Heart left ventricle (tissue), 16 donors: ENCODE measurements at regions not wholly inside any gene's neighbourhood (a gene's known extent, or its start where the extent isn't known, plus 50 kb on each side); places are given as distances from the start of the nearest gene placed in this dataset.

Experiments used
- ATAC-seq, 4 donors: fragments of 200-7000 bp; cut with Tn5 transposase; one replicate each; pipeline ENCODE4 v1.9.1; 2020 to 2022; ENCODE audit warnings: moderate library complexity in 4 of 4, mild to moderate bottlenecking in 3 of 4, moderate number of reproducible peaks in 1 of 4
- DNase-seq, 5 donors: peaks; one replicate each; pipeline ENCODE4 v3.0.0-alpha.2; 2020
- H3K27ac ChIP-seq, 12 donors: fragments of 200-600 bp; sonication (generic) in 4 of 12; one replicate each; pipeline versions ENCODE4 v1.5.0 to v1.8.0; 2016 to 2022; ENCODE audit warnings: mild to moderate bottlenecking in 2 of 12
- H3K27me3 ChIP-seq, 9 donors: fragments of 200-600 bp; sonication (generic) in 2 of 9; one replicate each; pipeline versions ENCODE4 v1.5.1 to v1.8.0; 2016 to 2022; ENCODE audit warnings: mild to moderate bottlenecking in 3 of 9
- H3K36me3 ChIP-seq, 9 donors: fragments of 200-600 bp; sonication (generic) in 2 of 9; one replicate each; pipeline versions ENCODE4 v1.5.0 to v1.8.0; 2018 to 2022; ENCODE audit warnings: mild to moderate bottlenecking in 2 of 9
- H3K4me1 ChIP-seq, 12 donors: fragments of 200-600 bp; sonication (generic) in 4 of 12; one replicate each; pipeline versions ENCODE4 v1.5.0 to v1.8.0; 2016 to 2022; ENCODE audit warnings: mild to moderate bottlenecking in 3 of 12
- H3K4me3 ChIP-seq, 12 donors: fragments of 200-600 bp; sonication (generic) in 4 of 12; one replicate each; pipeline versions ENCODE4 v1.5.0 to v1.8.0; 2017 to 2022; ENCODE audit warnings: mild to moderate bottlenecking in 9 of 12, moderate library complexity in 4 of 12
- H3K9me3 ChIP-seq, 12 donors: fragments of 200-600 bp; sonication (generic) in 4 of 12; one replicate each; pipeline versions ENCODE4 v1.5.0 to v1.8.0; 2016 to 2022; ENCODE audit warnings: mild to moderate bottlenecking in 1 of 12
- POLR2A ChIP-seq, 2 donors: fragments of 450-650 bp; IDR thresholded peaks; one replicate each; pipeline ENCODE4 v1.6.1; 2017; ENCODE audit warnings: antibody characterized with exemption in 2 of 2, mild to moderate bottlenecking in 2 of 2, moderate library complexity in 2 of 2
- WGBS, 4 donors: extraction: QIAGEN DNeasy Blood & Tissue Kit in 2 of 4; methylation state at CpG; one replicate each; pipeline versions ENCODE4 v1.1.5 to v1.1.7; 2013 to 2018; 5-methylcytosine and 5-hydroxymethylcytosine counted together
- intact Hi-C, 10 donors: fragments of 100-400 bp; cut with DNase I; formaldehyde crosslinking; loops; one replicate each; pipeline versions ENCODE4 v1.11.1 to v1.14.2; 2022
- TF ChIP-seq, protein P1 (sequence below), 12 donors: fragments of 200-600 bp; sonication (generic) in 4 of 12; IDR thresholded peaks; one replicate each; pipeline versions ENCODE4 v1.5.0 to v1.8.0; 2018 to 2022; ENCODE audit warnings: antibody characterized with exemption in 12 of 12, mild to moderate bottlenecking in 5 of 12
- donor health status: ischemic (EF 13 %, LVEDD 7.1; RV severe dilation, severe dysfunction).
- donor health status: healthy with polysubstance abuse.
- donor health status: DM: no; HTN: yes; CAD: no.
- donor health status: DM: no; HTN: no; CAD: no.
- donor health status: ischemic (EF 25% LVEDD 6.9; RV normal size, moderate dysfunction).
- donor health status: ischemic (EF 25% LVEDD 5.7; RV mildly dilated, moderate dysfunction).
- donor health status: healthy.
- donor health status: DM: yes; HTN: yes; CAD: no.
- donor health status: ischemic (EF 35%, LVEDD 5.7; RV mildly dilated, moderate dysfunction).
- donor health status: nonischemic (EF 11% LVEDD 7.7; RV severe dilation, severe dysfunction).
- donor health status: DM: yes; HTN: yes; CAD: no.
- donor health status: PGD.
- donor health status: ischemic (EF 29% LVEDD 5.4; RV normal size, mild dysfunction).
- donor health status: nonischemic (EF 23%, LVEDD 6.1; RV moderate dilation, normal function).

DNA sequence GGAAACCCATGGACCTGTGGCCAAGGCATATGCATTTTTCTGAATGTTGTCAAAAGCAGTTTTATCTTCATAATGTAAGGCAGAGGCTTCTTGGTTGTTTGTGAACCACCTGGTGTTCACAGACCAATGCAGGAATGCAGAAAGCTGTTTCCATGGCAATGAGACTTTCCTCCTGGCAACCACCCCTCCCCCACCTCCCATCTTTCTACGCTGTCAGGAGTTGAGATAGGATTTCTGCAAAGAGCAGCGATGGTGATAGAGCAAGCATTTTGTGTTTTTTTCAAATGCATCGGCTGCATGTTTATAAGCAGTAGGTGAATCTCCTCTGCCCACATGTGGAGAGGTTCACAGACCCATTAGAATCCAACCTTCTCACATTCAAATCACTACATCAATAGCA lies 114.1 kb upstream of the SMLR1 start:
- H3K27me3 ChIP-seq = peaks cover 0 to 6% (median 0%) of the 10 kb centered on the region in 9 donors
- H3K36me3 ChIP-seq = no peaks in the 10 kb centered on the region
- ATAC-seq (no peak), DNase-seq (no peak)
- H3K4me1 ChIP-seq = no peaks in the 10 kb centered on the region
- WGBS, 4 donors = 24 to 36% (median 29%) methylated on average over 3 of the region's 3 CpGs
- no peak overlapping the region for H3K4me3 ChIP-seq
- H3K27ac ChIP-seq = no peak overlapping the region
- H3K9me3 ChIP-seq = no peaks in the 10 kb centered on the region
- intact Hi-C loops = no loop called here
- TF ChIP-seq, protein P1, sequence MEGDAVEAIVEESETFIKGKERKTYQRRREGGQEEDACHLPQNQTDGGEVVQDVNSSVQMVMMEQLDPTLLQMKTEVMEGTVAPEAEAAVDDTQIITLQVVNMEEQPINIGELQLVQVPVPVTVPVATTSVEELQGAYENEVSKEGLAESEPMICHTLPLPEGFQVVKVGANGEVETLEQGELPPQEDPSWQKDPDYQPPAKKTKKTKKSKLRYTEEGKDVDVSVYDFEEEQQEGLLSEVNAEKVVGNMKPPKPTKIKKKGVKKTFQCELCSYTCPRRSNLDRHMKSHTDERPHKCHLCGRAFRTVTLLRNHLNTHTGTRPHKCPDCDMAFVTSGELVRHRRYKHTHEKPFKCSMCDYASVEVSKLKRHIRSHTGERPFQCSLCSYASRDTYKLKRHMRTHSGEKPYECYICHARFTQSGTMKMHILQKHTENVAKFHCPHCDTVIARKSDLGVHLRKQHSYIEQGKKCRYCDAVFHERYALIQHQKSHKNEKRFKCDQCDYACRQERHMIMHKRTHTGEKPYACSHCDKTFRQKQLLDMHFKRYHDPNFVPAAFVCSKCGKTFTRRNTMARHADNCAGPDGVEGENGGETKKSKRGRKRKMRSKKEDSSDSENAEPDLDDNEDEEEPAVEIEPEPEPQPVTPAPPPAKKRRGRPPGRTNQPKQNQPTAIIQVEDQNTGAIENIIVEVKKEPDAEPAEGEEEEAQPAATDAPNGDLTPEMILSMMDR (IDR thresholded peaks at IDR 0.05) = no peak
- TF ChIP-seq POLR2A (IDR thresholded peaks at IDR 0.05) = no peak

DNA sequence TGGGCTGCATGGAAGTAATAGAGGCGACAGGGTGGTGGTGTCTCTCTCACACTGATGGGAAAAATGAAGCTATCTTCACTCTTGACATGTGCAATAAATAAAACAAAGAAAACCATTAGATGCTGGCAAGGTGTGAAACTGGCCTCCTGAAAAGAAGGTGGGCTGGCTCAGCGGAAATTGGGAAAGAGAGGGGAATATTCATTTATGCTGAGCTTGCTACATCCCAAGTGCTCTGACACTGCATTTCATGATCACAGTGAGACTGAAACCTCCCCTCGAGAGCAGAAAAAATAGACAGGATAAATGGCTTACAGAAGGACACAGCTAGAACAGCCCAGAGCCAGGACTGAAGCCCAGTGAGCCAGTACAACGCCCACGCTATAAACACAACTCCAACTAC lies 112.1 kb upstream of the SMLR1 start:
- Histone ChIP-seq H3K4me3 (no peak overlapping the region), H3K36me3 (no peaks in the 10 kb centered on the region), H3K4me1 (no peaks in the 10 kb centered on the region), H3K27me3 (peaks cover 0 to 6% (median 0%) of the 10 kb centered on the region in 9 donors), H3K9me3 (no peaks in the 10 kb centered on the region), H3K27ac (no peak overlapping the region)
- intact Hi-C loops = no loop called here
- no peak for TF ChIP-seq POLR2A (IDR thresholded peaks at IDR 0.05)
- TF ChIP-seq, protein P1 (IDR thresholded peaks at IDR 0.05) = no peak
- DNase-seq = no peak
- WGBS, 4 donors = 74 to 81% (median 76%) methylated on average over 5 of the region's 5 CpGs
- ATAC-seq = no peak

DNA sequence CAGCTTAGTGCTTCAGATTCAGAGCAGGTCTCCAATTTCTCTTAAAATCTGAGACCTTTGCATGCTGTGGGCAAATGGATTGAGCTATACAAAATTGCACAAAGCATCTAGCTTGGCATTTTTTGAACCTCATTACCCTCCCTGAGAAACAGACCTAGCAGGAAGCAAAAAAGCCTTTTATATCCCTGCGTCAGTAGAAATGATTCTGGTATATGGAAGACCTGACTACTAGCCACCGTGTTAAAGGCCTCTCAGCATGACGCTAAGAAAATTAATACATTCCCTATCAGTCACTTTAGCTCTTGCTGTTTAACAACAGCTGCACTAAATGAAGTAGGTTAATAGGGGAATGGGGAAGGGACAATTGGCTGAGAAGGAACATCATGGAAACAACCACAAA lies 110.7 kb upstream of the SMLR1 start:
- no peaks in the 10 kb centered on the region for H3K36me3 ChIP-seq
- H3K27me3 ChIP-seq = peaks cover 0 to 6% (median 0%) of the 10 kb centered on the region in 9 donors
- ATAC-seq (no peak), DNase-seq (no peak)
- H3K9me3 ChIP-seq = no peaks in the 10 kb centered on the region
- intact Hi-C loops = no loop called here
- 76 to 85% (median 81%) methylated on average over 3 of the region's 3 CpGs for WGBS, 4 donors
- no peak overlapping the region for H3K4me3 ChIP-seq
- no peak overlapping the region for H3K27ac ChIP-seq
- TF ChIP-seq, protein P1 (IDR thresholded peaks at IDR 0.05) = no peak
- TF ChIP-seq POLR2A (IDR thresholded peaks at IDR 0.05) = no peak
- no peaks in the 10 kb centered on the region for H3K4me1 ChIP-seq

DNA sequence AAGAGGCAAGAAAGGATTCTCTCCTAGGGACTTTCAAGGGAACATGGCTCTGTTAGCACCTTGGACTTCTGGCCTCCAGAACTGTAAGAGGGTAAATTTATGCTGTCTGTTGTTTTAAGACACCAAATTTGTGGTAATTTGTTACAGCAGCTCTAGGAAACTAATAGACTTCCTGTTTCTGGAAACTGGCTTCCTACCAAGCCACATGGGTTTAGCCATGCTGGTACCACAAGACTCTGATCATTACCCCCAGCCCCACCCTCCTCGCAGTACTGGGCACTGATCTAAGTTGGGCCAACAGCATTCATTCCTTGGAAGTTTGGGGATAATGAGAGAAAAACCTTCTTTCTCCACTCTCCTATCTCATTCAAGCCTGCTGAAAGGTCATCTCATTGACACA lies 109.5 kb upstream of the SMLR1 start:
- no peak for ATAC-seq
- intact Hi-C loops = no loop called here
- 61 to 68% (median 64%) methylated on average over 1 of the region's 1 CpG for WGBS, 4 donors
- H3K36me3 ChIP-seq = no peaks in the 10 kb centered on the region
- H3K4me3 ChIP-seq = no peak overlapping the region
- no peaks in the 10 kb centered on the region for H3K9me3 ChIP-seq
- no peaks in the 10 kb centered on the region for H3K4me1 ChIP-seq
- H3K27me3 ChIP-seq = peaks cover 0 to 3% (median 0%) of the 10 kb centered on the region in 9 donors
- H3K27ac ChIP-seq = no peak overlapping the region
- TF ChIP-seq, protein P1 (IDR thresholded peaks at IDR 0.05) = no peak
- no peak for TF ChIP-seq POLR2A (IDR thresholded peaks at IDR 0.05)
- no peak for DNase-seq
